ENCODE measurements at regions not wholly inside any gene's neighbourhood (a gene's known extent, or its start where the extent isn't known, plus 50 kb on each side); places are given as distances from the start of the nearest gene placed in this dataset.
"Not testable (repeated sequence)": the region's sequence is repeated elsewhere in the genome, so short reads cannot be mapped to it uniquely, and the experiment has no call there.

- peak overlapping the region; percentile 94 for H2AFZ ChIP-seq
- Mint-ChIP-seq H3K4me1 (peaks cover 46% of the 10 kb centered on the region), H3K27ac (peak overlapping the region; percentile 94), H3K27me3 (ENCODE audit: insufficient read depth, low read depth, poor library complexity) (peaks cover 15% of the 10 kb centered on the region), H3K4me3 (peak overlapping the region; percentile 88)
- not testable (repeated sequence) for H3K36me3 Mint-ChIP-seq (ENCODE audit: low read depth); H3K36me3 ChIP-seq (ENCODE audit: insufficient read depth); H3K27me3 ChIP-seq (ENCODE audit: insufficient read depth); H3K9me2 ChIP-seq (ENCODE audit: insufficient read depth); H4K20me1 ChIP-seq (replicated peaks; ENCODE audit: insufficient read depth); H3K9me3 Mint-ChIP-seq; H3K79me2 ChIP-seq (replicated peaks; ENCODE audit: insufficient read depth)
- peak overlapping the region; percentile 87 for H3K4me3 ChIP-seq
- H3K4me1 ChIP-seq (ENCODE audit: insufficient read depth) = peaks cover 39% of the 10 kb centered on the region
- ATAC-seq (peak; percentile 82), DNase-seq (ENCODE audit: low spot score) (peak; percentile 97)
- peak; percentile 31 for TF ChIP-seq POLR2AphosphoS5 (IDR thresholded peaks at IDR 0.05; ENCODE audit: low read depth)
- peak overlapping the region; percentile 84; the same call in 1 of the 2 replicates for H3K27ac ChIP-seq (ENCODE audit: low read depth)
- peaks cover 12% of the 10 kb centered on the region for H3F3A ChIP-seq (replicated peaks; ENCODE audit: low read depth)
- H3K4me2 ChIP-seq = peak overlapping the region; percentile 98
Observed at GRCh38 chr2:739864-740321, 62.7 kb upstream of the TMEM18 start.

GRCh38 chr2:736939-737338 is 59.7 kb upstream of the TMEM18 start:
- H3K27ac ChIP-seq (ENCODE audit: low read depth) = no peak overlapping the region
- H2AFZ ChIP-seq = no peak overlapping the region
- no peak for ATAC-seq

More at GRCh38 chr2:736939-737338, 59.7 kb upstream of the TMEM18 start:
- Histone ChIP-seq H3K27me3 (ENCODE audit: insufficient read depth) (no peaks in the 10 kb centered on the region), H3K4me1 (ENCODE audit: insufficient read depth) (peaks cover 34% of the 10 kb centered on the region), H3K36me3 (ENCODE audit: insufficient read depth) (no peaks in the 10 kb centered on the region), H3K4me2 (no peak overlapping the region), H3F3A (replicated peaks; ENCODE audit: low read depth) (peaks cover 12% of the 10 kb centered on the region), H3K79me2 (replicated peaks; ENCODE audit: insufficient read depth) (no peaks in the 10 kb centered on the region), H4K20me1 (replicated peaks; ENCODE audit: insufficient read depth) (0 out of 2 replicates have a peak, but pooled peaks cover 3% of the 10 kb centered on the region), H3K4me3 (no peak overlapping the region), H3K9me2 (ENCODE audit: insufficient read depth) (no peaks in the 10 kb centered on the region)
- Mint-ChIP-seq H3K36me3 (ENCODE audit: low read depth) (no peaks in the 10 kb centered on the region; the same call in 2 of the 3 replicates), H3K4me3 (no peak overlapping the region), H3K9me3 (no peaks in the 10 kb centered on the region), H3K27ac (no peak overlapping the region), H3K4me1 (peaks cover 33% of the 10 kb centered on the region), H3K27me3 (ENCODE audit: insufficient read depth, low read depth, poor library complexity) (peaks cover 16% of the 10 kb centered on the region)
- no peak for TF ChIP-seq ZNF114 (CRISPR knock-in tag; IDR thresholded peaks at IDR 0.05)
- TF ChIP-seq ZNF462 (CRISPR knock-in tag; IDR thresholded peaks at IDR 0.05) = no peak
- TF ChIP-seq JUNB (IDR thresholded peaks at IDR 0.05; ENCODE audit: unreplicated experiment) = no peak
- TF ChIP-seq CTCF (conservative IDR thresholded peaks at IDR 0.05; ENCODE audit: low read depth in 2 of 2) = no peak
- no peak for TF ChIP-seq CREB1 (CRISPR knock-in tag; IDR thresholded peaks at IDR 0.05; ENCODE audit: low read depth)
- no peak for TF ChIP-seq EZH2phosphoT487 (IDR thresholded peaks at IDR 0.05; ENCODE audit: unreplicated experiment)
- no peak for TF ChIP-seq EZH2 (IDR thresholded peaks at IDR 0.05; ENCODE audit: low read depth, unreplicated experiment)
- no peak for DNase-seq (ENCODE audit: low spot score)

All from GM23338 (cell line).